GM18511 (cell line): ENCODE measurements at regions not wholly inside any gene's neighbourhood (a gene's known extent, or its start where the extent isn't known, plus 50 kb on each side); places are given as distances from the start of the nearest gene placed in this dataset.

Experiments
- ATAC-seq: cut with Tn5 transposase; IDR thresholded peaks from one replicate; pipeline ENCODE4 v1.9.1; 2021; ENCODE audit warnings: mild to moderate bottlenecking, moderate library complexity; ENCODE audit not compliant: unreplicated experiment

- no peak for ATAC-seq
Measured at GRCh38 chr3:98969295-98969694, 67.8 kb upstream of the DCBLD2 start.

GRCh38 chr3:98968824-98969223, 67.3 kb upstream of the DCBLD2 start:
- ATAC-seq: no peak

GRCh38 chr3:98968347-98968746, 66.9 kb upstream of the DCBLD2 start:
- no peak for ATAC-seq

- no peak for ATAC-seq
Measured at GRCh38 chr3:98967758-98968157, 66.3 kb upstream of the DCBLD2 start.

GRCh38 chr3:98966862-98967546, 65.5 kb upstream of the DCBLD2 start:
- no peak for ATAC-seq

- no peak for ATAC-seq
Measured at GRCh38 chr3:98966434-98966833, 64.9 kb upstream of the DCBLD2 start.

GRCh38 chr3:98964784-98965183, 63.3 kb upstream of the DCBLD2 start:
- ATAC-seq: no peak

- ATAC-seq: no peak
Measured at GRCh38 chr3:98963546-98963945, 62.1 kb upstream of the DCBLD2 start.

GRCh38 chr3:98962951-98963350, 61.5 kb upstream of the DCBLD2 start:
- ATAC-seq: no peak

- no peak for ATAC-seq
Measured at GRCh38 chr3:98962189-98962930, 60.9 kb upstream of the DCBLD2 start.

GRCh38 chr3:98961161-98962155, 60.0 kb upstream of the DCBLD2 start:
- ATAC-seq: no peak

GRCh38 chr3:98957681-98958080, 56.2 kb upstream of the DCBLD2 start:
- ATAC-seq: no peak

GRCh38 chr3:98956008-98956407, 54.5 kb upstream of the DCBLD2 start:
- no peak for ATAC-seq

GRCh38 chr3:98954791-98955604, 53.5 kb upstream of the DCBLD2 start:
- ATAC-seq: no peak

GRCh38 chr3:98954242-98954641, 52.7 kb upstream of the DCBLD2 start:
- ATAC-seq: no peak

- no peak for ATAC-seq
Measured at GRCh38 chr3:98952404-98952803, 50.9 kb upstream of the DCBLD2 start.
